DOHH2 (cell line): ENCODE measurements at regions not wholly inside any gene's neighbourhood (a gene's known extent, or its start where the extent isn't known, plus 50 kb on each side); places are given as distances from the start of the nearest gene placed in this dataset.

Experiments used
- H3F3A ChIP-seq: fragments of 200-600 bp; sonication (generic), shearing (Covaris generic); 2 replicates; pipeline ENCODE4 v1.6.0; 2016; ENCODE audit warnings: antibody characterized with exemption, mild to moderate bottlenecking; ENCODE audit not compliant: control insufficient read depth, insufficient read depth
- H3K27ac ChIP-seq: fragments of 200-600 bp; sonication (generic); 2 replicates; pipeline ENCODE4 v1.5.1; 2014; ENCODE audit warnings: low read depth, mild to moderate bottlenecking, low read length, moderate library complexity
- H3K27me3 ChIP-seq: fragments of 200-600 bp; sonication (generic); 2 replicates; pipeline ENCODE4 v1.6.1; 2014; ENCODE audit warnings: mild to moderate bottlenecking, low read length, mixed read lengths; ENCODE audit not compliant: control insufficient read depth
- H3K36me3 ChIP-seq: fragments of 200-600 bp; sonication (generic); 2 replicates; pipeline ENCODE4 v1.6.1; 2014; ENCODE audit warnings: mild to moderate bottlenecking, low read length, moderate library complexity, mixed read lengths; ENCODE audit not compliant: control insufficient read depth
- H3K4me1 ChIP-seq: fragments of 200-600 bp; sonication (generic); 2 replicates; pipeline ENCODE4 v1.6.1; 2014; ENCODE audit warnings: mild to moderate bottlenecking, low read length, mixed read lengths; ENCODE audit not compliant: control insufficient read depth
- H3K4me2 ChIP-seq: fragments of 200-600 bp; sonication (generic); 2 replicates; pipeline ENCODE4 v1.6.0; 2014; ENCODE audit warnings: mild to moderate bottlenecking, low read length, moderate library complexity
- H3K4me3 ChIP-seq: fragments of 200-600 bp; sonication (generic); 2 replicates; pipeline ENCODE4 v1.5.1; 2014; ENCODE audit warnings: mild to moderate bottlenecking, low read length, mixed read lengths
- H3K79me2 ChIP-seq: fragments of 200-600 bp; sonication (generic); 2 replicates; pipeline ENCODE4 v1.6.1; 2014; ENCODE audit warnings: mild to moderate bottlenecking, low read length, mixed read lengths; ENCODE audit not compliant: control insufficient read depth
- H3K9me2 ChIP-seq: fragments of 200-600 bp; sonication (generic); replicated peaks from 2 replicates; pipeline ENCODE4 v1.6.1; 2014; ENCODE audit warnings: mild to moderate bottlenecking, low read length, mixed read lengths; ENCODE audit not compliant: control insufficient read depth
- H3K9me3 ChIP-seq: fragments of 200-600 bp; sonication (generic); 2 replicates; pipeline ENCODE4 v1.6.1; 2014; ENCODE audit warnings: antibody characterized with exemption, low read length, mixed read lengths; ENCODE audit not compliant: control insufficient read depth, insufficient read depth
- H4K20me1 ChIP-seq: fragments of 200-600 bp; sonication (generic); 2 replicates; pipeline ENCODE4 v1.6.0; 2014; ENCODE audit warnings: low read depth, mild to moderate bottlenecking, antibody characterized with exemption, low read length, moderate library complexity; ENCODE audit not compliant: control insufficient read depth, insufficient read depth
- CTCF ChIP-seq: fragments of 200-600 bp; sonication (generic); IDR thresholded peaks from one replicate; pipeline ENCODE4 v1.5.1; 2014; ENCODE audit warnings: antibody characterized with exemption, mild to moderate bottlenecking, low read depth, low read length; ENCODE audit not compliant: poor library complexity, severe bottlenecking
- EZH2phosphoT487 ChIP-seq: fragments of 200-600 bp; sonication (generic); IDR thresholded peaks from 2 replicates; pipeline ENCODE4 v1.6.1; 2017; ENCODE audit warnings: borderline replicate concordance, mild to moderate bottlenecking, antibody characterized with exemption, low read length, moderate library complexity, mixed read lengths

GRCh38 chr2:207446653-207447052 lies 83.1 kb upstream of the CREB1 start:
- H3K9me3 ChIP-seq: no peaks in the 10 kb centered on the region
- no peak overlapping the region for H3K4me2 ChIP-seq
- H3K4me3 ChIP-seq: no peak overlapping the region
- H3K36me3 ChIP-seq: no peaks in the 10 kb centered on the region
- H4K20me1 ChIP-seq: no peaks in the 10 kb centered on the region
- H3F3A ChIP-seq: no peaks in the 10 kb centered on the region
- no peaks in the 10 kb centered on the region for H3K9me2 ChIP-seq
- no peak overlapping the region for H3K27ac ChIP-seq
- H3K27me3 ChIP-seq: peaks cover 10% of the 10 kb centered on the region
- TF ChIP-seq EZH2phosphoT487: no peak
- TF ChIP-seq CTCF: no peak
- H3K4me1 ChIP-seq: no peaks in the 10 kb centered on the region
- no peaks in the 10 kb centered on the region for H3K79me2 ChIP-seq

GRCh38 chr2:207448006-207448405 lies 81.8 kb upstream of the CREB1 start:
- H4K20me1 ChIP-seq: no peaks in the 10 kb centered on the region
- H3K79me2 ChIP-seq: no peaks in the 10 kb centered on the region
- no peaks in the 10 kb centered on the region for H3K9me2 ChIP-seq
- no peak overlapping the region for H3K4me2 ChIP-seq
- H3K9me3 ChIP-seq: no peaks in the 10 kb centered on the region
- no peak overlapping the region for H3K27ac ChIP-seq
- no peaks in the 10 kb centered on the region for H3K4me1 ChIP-seq
- H3K36me3 ChIP-seq: no peaks in the 10 kb centered on the region
- H3F3A ChIP-seq: no peaks in the 10 kb centered on the region
- H3K27me3 ChIP-seq: peaks cover 10% of the 10 kb centered on the region
- no peak overlapping the region for H3K4me3 ChIP-seq
- TF ChIP-seq CTCF: no peak
- TF ChIP-seq EZH2phosphoT487: no peak

GRCh38 chr2:207449642-207450165 lies 80.1 kb upstream of the CREB1 start:
- Histone ChIP-seq H3K27me3 (peaks cover 10% of the 10 kb centered on the region), H3K4me3 (no peak overlapping the region), H3F3A (no peaks in the 10 kb centered on the region), H3K79me2 (no peaks in the 10 kb centered on the region), H4K20me1 (no peaks in the 10 kb centered on the region), H3K9me2 (no peaks in the 10 kb centered on the region), H3K4me1 (no peaks in the 10 kb centered on the region), H3K27ac (no peak overlapping the region), H3K9me3 (no peaks in the 10 kb centered on the region), H3K4me2 (no peak overlapping the region), H3K36me3 (no peaks in the 10 kb centered on the region)
- no peak for TF ChIP-seq CTCF
- TF ChIP-seq EZH2phosphoT487: no peak
